CD1c-positive myeloid dendritic cell (primary cell): ENCODE measurements at regions not wholly inside any gene's neighbourhood (a gene's known extent, or its start where the extent isn't known, plus 50 kb on each side); places are given as distances from the start of the nearest gene placed in this dataset.
"Not testable (repeated sequence)": the region's sequence is repeated elsewhere in the genome, so short reads cannot be mapped to it uniquely, and the experiment has no call there.

ENCODE experiments used
- DNase-seq: peaks from one replicate; pipeline ENCODE4 v3.0.0-alpha.2; 2016; ENCODE audit errors: extremely low spot score

- no peak for DNase-seq
Measured at GRCh38 chr5:145658435-145658834, 176.7 kb downstream of the PRELID2 start.

- not testable (repeated sequence) for DNase-seq
Measured at GRCh38 chr5:145652700-145653099, 182.4 kb downstream of the PRELID2 start.

GRCh38 chr5:145647137-145647536 lies 188.0 kb downstream of the PRELID2 start:
- not testable (repeated sequence) for DNase-seq

- not testable (repeated sequence) for DNase-seq
Measured at GRCh38 chr5:145643214-145643613, 191.9 kb downstream of the PRELID2 start.

- no peak for DNase-seq
Measured at GRCh38 chr5:145637396-145637795, 197.7 kb downstream of the PRELID2 start.

GRCh38 chr5:145636371-145636770 lies 198.8 kb downstream of the PRELID2 start:
- DNase-seq: no peak

- no peak for DNase-seq
Measured at GRCh38 chr5:145633474-145633873, 201.7 kb downstream of the PRELID2 start.

GRCh38 chr5:145632701-145633100 lies 202.4 kb downstream of the PRELID2 start:
- DNase-seq: no peak

GRCh38 chr5:145629047-145629446 lies 206.1 kb downstream of the PRELID2 start:
- DNase-seq: no peak

- DNase-seq: no peak
Measured at GRCh38 chr5:145628525-145628924, 206.6 kb downstream of the PRELID2 start.

- DNase-seq: no peak
Measured at GRCh38 chr5:145619806-145620310, 215.3 kb downstream of the PRELID2 start.

GRCh38 chr5:145616739-145617138 lies 218.4 kb downstream of the PRELID2 start:
- DNase-seq: not testable (repeated sequence)

GRCh38 chr5:145598983-145599382 lies 236.2 kb downstream of the PRELID2 start:
- DNase-seq: no peak

- no peak for DNase-seq
Measured at GRCh38 chr5:145598184-145598583, 237.0 kb downstream of the PRELID2 start.

GRCh38 chr5:145591578-145591977 lies 243.6 kb downstream of the PRELID2 start:
- DNase-seq: no peak

- DNase-seq: no peak
Measured at GRCh38 chr5:145589063-145589462, 246.1 kb downstream of the PRELID2 start.

- no peak for DNase-seq
Measured at GRCh38 chr5:145588558-145588957, 246.6 kb downstream of the PRELID2 start.

GRCh38 chr5:145588113-145588512 lies 247.0 kb downstream of the PRELID2 start:
- no peak for DNase-seq

- no peak for DNase-seq
Measured at GRCh38 chr5:145587710-145588109, 247.4 kb downstream of the PRELID2 start.

GRCh38 chr5:145587308-145587672 lies 247.9 kb downstream of the PRELID2 start:
- DNase-seq: no peak

GRCh38 chr5:145586661-145587307 lies 248.4 kb downstream of the PRELID2 start:
- no peak for DNase-seq

GRCh38 chr5:145585443-145586148 lies 249.5 kb downstream of the PRELID2 start:
- no peak for DNase-seq

- DNase-seq: no peak
Measured at GRCh38 chr5:145579301-145579700, 255.8 kb downstream of the PRELID2 start.
